Ecto neural progenitor cell (in vitro differentiated cells): ENCODE measurements at regions not wholly inside any gene's neighbourhood (a gene's known extent, or its start where the extent isn't known, plus 50 kb on each side); places are given as distances from the start of the nearest gene placed in this dataset.
A peak's percentile ranks its signal among the peaks of the same experiment; 100 is the strongest.
"Not testable (repeated sequence)": the region's sequence is repeated elsewhere in the genome, so short reads cannot be mapped to it uniquely, and the experiment has no call there.

Source experiments
- DNase-seq: peaks from one replicate; pipeline ENCODE4 v3.0.0-alpha.2; 2018; ENCODE audit warnings: low spot score

GRCh38 chr3:191963182-191963581, 502.2 kb downstream of the PYDC2 start:
- DNase-seq = peak; percentile 54

GRCh38 chr3:191966556-191966955, 505.6 kb downstream of the PYDC2 start:
- no peak for DNase-seq

- no peak for DNase-seq
These were observed 507.3 kb downstream of the PYDC2 start for GRCh38 chr3:191968299-191968698.

- DNase-seq = no peak
These were observed 511.9 kb downstream of the PYDC2 start for GRCh38 chr3:191972714-191973398.

- DNase-seq = no peak
These were observed 512.9 kb downstream of the PYDC2 start for GRCh38 chr3:191973820-191974219.

GRCh38 chr3:191975936-191976335, 515.0 kb downstream of the PYDC2 start:
- DNase-seq = no peak

- DNase-seq = no peak
These were observed 519.5 kb downstream of the PYDC2 start for GRCh38 chr3:191980443-191980842.

GRCh38 chr3:191982481-191982880, 521.5 kb downstream of the PYDC2 start:
- DNase-seq = no peak

- no peak for DNase-seq
These were observed 524.7 kb downstream of the PYDC2 start for GRCh38 chr3:191985691-191986090.

- no peak for DNase-seq
These were observed 526.9 kb downstream of the PYDC2 start for GRCh38 chr3:191987831-191988350.

GRCh38 chr3:191993952-191994351, 533.0 kb downstream of the PYDC2 start:
- not testable (repeated sequence) for DNase-seq

- no peak for DNase-seq
These were observed 536.1 kb downstream of the PYDC2 start for GRCh38 chr3:191997093-191997492.

- DNase-seq = no peak
These were observed 536.8 kb downstream of the PYDC2 start for GRCh38 chr3:191997579-191998268.

- DNase-seq = no peak
These were observed 540.3 kb downstream of the PYDC2 start for GRCh38 chr3:192001218-192001617.

- no peak for DNase-seq
These were observed 545.0 kb downstream of the PYDC2 start for GRCh38 chr3:192005989-192006388.

GRCh38 chr3:192009903-192010302, 548.9 kb downstream of the PYDC2 start:
- DNase-seq = no peak

GRCh38 chr3:192010490-192010889, 549.5 kb downstream of the PYDC2 start:
- no peak for DNase-seq

GRCh38 chr3:192011137-192011536, 550.2 kb downstream of the PYDC2 start:
- no peak for DNase-seq

- no peak for DNase-seq
These were observed 552.1 kb downstream of the PYDC2 start for GRCh38 chr3:192013110-192013509.

GRCh38 chr3:192022412-192022811, 561.4 kb downstream of the PYDC2 start:
- DNase-seq = no peak

- DNase-seq = no peak
These were observed 563.8 kb downstream of the PYDC2 start for GRCh38 chr3:192024751-192025150.

GRCh38 chr3:192026661-192027060, 565.7 kb downstream of the PYDC2 start:
- DNase-seq = no peak

- no peak for DNase-seq
These were observed 571.0 kb downstream of the PYDC2 start for GRCh38 chr3:192031941-192032340.

- DNase-seq = no peak
These were observed 572.3 kb downstream of the PYDC2 start for GRCh38 chr3:192033246-192033645.
